HG02840 (cell line): ENCODE measurements at regions not wholly inside any gene's neighbourhood (a gene's known extent, or its start where the extent isn't known, plus 50 kb on each side); places are given as distances from the start of the nearest gene placed in this dataset.

ENCODE experiments used
- ATAC-seq: cut with Tn5 transposase; IDR thresholded peaks from one replicate; pipeline ENCODE4 v1.9.1; 2021; ENCODE audit warnings: mild to moderate bottlenecking, moderate library complexity, moderate number of reproducible peaks; ENCODE audit not compliant: unreplicated experiment, low FRiP score

- ATAC-seq, result no peak
Observed at GRCh38 chr14:66092748-66093147, 393.4 kb upstream of the CCDC196 start.

GRCh38 chr14:66094001-66094727, 392.0 kb upstream of the CCDC196 start:
- ATAC-seq, result no peak

- ATAC-seq, result no peak
Observed at GRCh38 chr14:66099451-66099850, 386.7 kb upstream of the CCDC196 start.

GRCh38 chr14:66099931-66100330, 386.2 kb upstream of the CCDC196 start:
- no peak for ATAC-seq

DNA sequence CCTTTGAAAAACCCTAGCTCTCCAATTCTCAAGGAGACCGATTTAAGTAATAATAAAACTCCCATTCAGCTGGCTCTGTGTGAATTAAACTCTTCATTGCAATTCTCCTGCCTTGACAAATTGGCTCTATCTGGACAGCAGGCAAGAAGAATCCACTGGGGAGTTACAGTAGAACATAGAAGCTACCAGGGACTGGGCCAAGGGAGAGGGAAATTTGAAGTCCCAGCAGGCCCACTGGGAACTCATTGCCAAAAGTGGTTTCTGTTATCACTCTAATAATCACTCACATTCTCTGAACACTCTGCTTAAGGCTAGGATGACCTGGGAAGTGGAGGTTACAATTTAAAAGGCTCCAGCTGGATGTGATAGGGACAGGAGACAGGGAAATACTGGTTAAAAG, 384.5 kb upstream of the CCDC196 start:
- no peak for ATAC-seq

- ATAC-seq, result no peak
Observed at GRCh38 chr14:66104486-66104885, 381.7 kb upstream of the CCDC196 start.

- no peak for ATAC-seq
Observed at GRCh38 chr14:66105815-66106214, 380.4 kb upstream of the CCDC196 start.

GRCh38 chr14:66109426-66109825, 376.7 kb upstream of the CCDC196 start:
- ATAC-seq, result no peak

DNA sequence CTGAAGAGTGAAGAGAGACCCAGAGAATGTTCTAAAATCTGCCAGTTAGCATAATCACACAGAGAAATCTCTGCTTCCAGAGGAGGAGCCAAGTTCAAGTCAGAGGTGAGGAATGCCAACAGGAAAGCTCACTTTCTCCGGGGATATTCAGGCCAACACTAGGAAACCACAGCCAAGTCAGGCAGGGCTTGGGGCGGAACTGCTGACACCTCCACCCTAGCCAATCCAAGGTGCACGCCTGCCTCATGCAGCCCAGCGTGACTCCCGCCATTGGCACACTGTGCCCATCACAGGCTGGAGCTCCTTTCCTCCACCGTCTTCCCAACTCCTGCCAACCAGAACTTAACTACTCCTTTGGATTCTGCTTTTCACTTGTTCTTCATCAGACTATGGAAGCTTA, 374.3 kb upstream of the CCDC196 start:
- ATAC-seq, result no peak

- no peak for ATAC-seq
Observed at GRCh38 chr14:66114071-66114470, 372.1 kb upstream of the CCDC196 start.

GRCh38 chr14:66115740-66116502, 370.2 kb upstream of the CCDC196 start:
- ATAC-seq, result no peak

DNA sequence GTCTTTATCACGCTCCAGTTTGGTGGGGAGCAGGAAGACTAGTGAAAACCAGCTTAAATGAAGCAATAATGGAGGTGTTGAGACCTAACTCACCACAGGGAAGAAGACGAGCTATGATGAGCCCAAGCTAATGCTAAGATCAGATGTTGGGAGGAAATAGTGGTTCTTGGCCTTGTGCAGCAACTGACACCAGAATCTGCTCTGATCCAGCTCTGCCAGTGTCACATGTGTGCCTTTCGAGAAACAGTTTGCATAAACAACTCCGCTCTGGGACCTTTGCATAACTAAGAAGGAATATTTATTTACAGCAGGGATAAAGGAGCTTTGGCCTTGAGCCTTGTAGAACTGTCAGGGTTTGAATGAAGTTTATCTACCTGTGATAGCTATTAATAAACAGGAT, 369.4 kb upstream of the CCDC196 start:
- ATAC-seq, result no peak

DNA sequence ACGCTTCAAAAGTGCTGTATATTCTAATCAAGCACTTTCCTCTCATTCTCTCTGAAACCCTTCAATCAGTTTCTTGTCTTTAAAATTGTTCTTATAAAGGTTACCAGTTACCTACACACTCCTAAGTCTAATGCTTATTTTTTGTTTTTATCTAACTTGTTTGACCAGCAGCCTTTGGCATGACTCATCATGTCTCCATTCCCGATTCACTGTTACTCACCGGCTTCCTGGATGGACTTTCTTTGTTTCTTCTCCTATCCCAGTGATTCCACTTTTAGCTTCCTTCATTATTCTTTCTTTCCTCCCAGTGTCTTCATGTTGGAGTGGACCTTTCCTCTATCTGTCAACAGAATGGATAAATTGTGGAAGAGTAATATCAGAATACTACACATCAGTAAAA, 368.6 kb upstream of the CCDC196 start:
- no peak for ATAC-seq

DNA sequence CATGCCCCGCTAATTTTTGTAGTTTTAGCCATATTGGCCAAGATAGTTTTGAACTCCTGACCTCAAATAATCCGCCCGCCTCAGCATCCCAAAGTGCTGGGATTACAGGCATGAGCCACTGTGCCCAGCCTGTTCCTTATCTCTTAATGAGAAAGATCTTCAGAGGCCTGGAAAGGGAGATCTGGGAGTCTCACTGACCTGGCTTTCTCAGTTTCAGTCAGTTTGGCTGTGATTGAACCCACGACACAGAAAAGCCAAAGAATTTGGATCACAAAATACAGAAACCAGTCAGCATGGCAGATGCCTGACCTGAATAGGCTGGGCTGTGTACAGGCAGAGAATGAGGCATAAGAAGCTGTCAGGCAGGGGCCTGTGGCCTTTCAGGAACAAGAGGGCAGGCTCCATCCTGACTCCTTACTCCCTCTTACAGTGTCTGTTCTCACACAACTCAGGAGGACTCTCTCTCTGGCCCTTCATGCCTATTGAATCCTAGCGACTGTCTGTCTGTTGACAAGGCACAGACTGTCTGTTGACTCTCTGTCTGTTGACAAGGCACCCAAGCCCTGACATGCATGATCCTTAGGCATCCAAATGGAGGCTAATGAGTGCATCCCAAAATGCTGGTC, 366.5 kb upstream of the CCDC196 start:
- no peak for ATAC-seq

DNA sequence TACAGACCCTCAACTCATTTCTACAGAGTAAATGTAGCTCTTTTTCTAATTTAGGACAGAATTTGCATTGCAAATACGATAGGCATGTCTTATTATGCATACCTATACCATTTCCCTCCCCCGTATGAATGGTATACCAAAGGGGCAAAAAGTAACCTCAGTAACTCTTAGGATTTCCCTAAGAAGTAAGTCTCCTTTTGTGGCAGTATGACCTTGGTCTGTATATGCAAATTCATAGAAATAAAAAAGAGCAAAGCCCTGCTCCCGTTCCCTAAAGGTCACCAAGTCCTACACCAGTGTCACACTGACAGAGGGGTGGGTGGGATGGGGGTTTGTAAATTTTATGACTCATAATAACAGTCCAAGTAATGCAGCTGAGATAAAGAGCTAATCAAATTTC, 365.8 kb upstream of the CCDC196 start:
- ATAC-seq, result no peak

DNA sequence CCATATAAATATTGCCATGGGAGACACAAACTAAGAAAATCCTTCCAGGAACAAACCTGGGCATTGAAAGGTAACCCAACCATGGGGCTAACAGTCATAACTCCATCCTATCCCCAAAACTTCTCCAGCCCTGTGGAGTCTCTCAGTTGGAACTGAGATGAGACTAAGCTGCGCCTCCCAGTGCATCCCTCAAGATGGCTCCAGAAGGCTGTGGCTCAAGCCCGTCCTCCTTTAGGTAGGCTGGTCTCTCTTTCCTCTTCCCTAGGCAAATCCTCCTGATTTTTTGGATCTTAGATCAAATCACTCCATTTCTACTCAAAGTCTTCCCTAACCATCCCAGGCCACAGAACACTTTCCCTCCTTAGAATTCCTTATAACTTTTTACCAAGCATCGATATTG, 364.3 kb upstream of the CCDC196 start:
- no peak for ATAC-seq

- no peak for ATAC-seq
Observed at GRCh38 chr14:66129224-66129623, 356.9 kb upstream of the CCDC196 start.

- ATAC-seq, result no peak
Observed at GRCh38 chr14:66131111-66131510, 355.1 kb upstream of the CCDC196 start.

DNA sequence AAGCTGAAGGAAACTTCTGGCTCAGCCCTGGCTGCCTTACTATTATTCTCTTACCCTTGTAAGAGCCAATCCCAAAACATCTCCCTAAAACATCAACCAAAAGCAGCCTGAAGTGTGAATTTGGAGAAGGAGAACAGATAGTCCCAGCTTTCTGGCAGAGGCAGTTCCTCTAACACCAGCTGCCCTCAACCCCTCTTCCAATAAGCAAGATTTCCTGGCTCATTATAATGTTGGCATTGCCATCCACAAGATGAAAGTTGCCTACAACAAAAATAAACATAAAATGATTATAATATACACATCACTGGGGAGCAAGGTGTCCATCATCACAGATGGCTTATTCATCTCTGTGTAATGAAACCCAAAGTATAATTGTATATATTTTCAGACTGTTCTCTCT, 352.5 kb upstream of the CCDC196 start:
- no peak for ATAC-seq

DNA sequence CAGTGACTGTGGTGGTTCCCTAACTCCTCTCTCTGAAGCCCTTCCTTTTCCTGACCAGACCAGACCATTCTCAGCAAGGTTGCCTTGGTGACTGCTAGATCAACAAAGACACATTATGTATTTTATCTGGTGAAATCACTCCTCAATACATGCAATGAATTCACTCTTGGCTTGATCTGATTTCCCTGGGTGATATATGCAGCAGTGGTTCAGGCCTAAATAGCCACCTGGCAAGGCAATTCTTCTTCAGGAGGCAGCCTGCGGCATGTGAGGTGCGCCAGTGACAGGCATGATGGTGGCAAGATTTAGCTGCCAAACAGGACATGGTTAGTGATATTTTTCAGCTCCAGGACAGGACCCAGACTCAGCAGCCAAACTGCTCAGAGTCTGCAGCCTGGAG, 350.3 kb upstream of the CCDC196 start:
- ATAC-seq, result no peak

- ATAC-seq, result no peak
Observed at GRCh38 chr14:66137081-66137480, 349.1 kb upstream of the CCDC196 start.

- no peak for ATAC-seq
Observed at GRCh38 chr14:66139432-66139831, 346.7 kb upstream of the CCDC196 start.
